SK-N-SH (cell line): ENCODE measurements at regions not wholly inside any gene's neighbourhood (a gene's known extent, or its start where the extent isn't known, plus 50 kb on each side); places are given as distances from the start of the nearest gene placed in this dataset.
"Not testable (repeated sequence)": the region's sequence is repeated elsewhere in the genome, so short reads cannot be mapped to it uniquely, and the experiment has no call there.

Experiments
- CTCF ChIA-PET: fragments of 300-600, 350-600 bp; formaldehyde crosslinking; extraction: SDS; loops from one replicate; lab custom pipeline; 2021; lab: Yijun Ruan, JAX
- POLR2A ChIA-PET: fragments of 350-600 bp; sonication (Branson Sonifier 250); formaldehyde crosslinking; extraction: SDS; loops from one replicate; lab custom pipeline; 2020; ENCODE audit warnings: antibody characterized with exemption, inconsistent platforms; lab: Yijun Ruan, JAX
- DNase-seq: peaks from one replicate; pipeline ENCODE4 v3.0.0; 2012
- H2AFZ ChIP-seq: fragments of 200-600 bp; sonication (generic); 2 replicates; pipeline ENCODE4 v1.8.1; 2016; ENCODE audit warnings: antibody characterized with exemption, mild to moderate bottlenecking, low read depth
- H3F3A ChIP-seq: fragments of 200-600 bp; sonication (generic); replicated peaks from 2 replicates; pipeline ENCODE3; 2016; ENCODE audit warnings: antibody characterized with exemption, mild to moderate bottlenecking; ENCODE audit not compliant: insufficient read depth
- H3K27ac ChIP-seq, 2 experiments: fragments of 200-500 bp in 1 of 2; fragments of 200-600 bp in 1 of 2; sonication (Bioruptor generic) in 1 of 2; sonication (generic), shearing (Covaris generic) in 1 of 2; 2 replicates each; pipeline versions ENCODE4 v1.5.1 to v1.6.1; 2014 to 2016; ENCODE audit warnings: low read depth in 2 of 2, inconsistent platforms in 1 of 2, low read length in 1 of 2, mild to moderate bottlenecking in 1 of 2, mixed read lengths in 1 of 2
- H3K27me3 ChIP-seq: fragments of 200-600 bp; sonication (generic), shearing (Covaris generic); 2 replicates; pipeline ENCODE4 v1.6.1; 2016; ENCODE audit warnings: mixed run types; ENCODE audit not compliant: insufficient read depth
- H3K36me3 ChIP-seq, 2 experiments: fragments of 200-500 bp in 1 of 2; fragments of 200-600 bp in 1 of 2; sonication (Bioruptor generic) in 1 of 2; sonication (generic) in 1 of 2; replicated peaks in 1 of 2; 2 replicates each; pipeline versions ENCODE3 to v1.5.1; 2014 to 2016; ENCODE audit warnings: low read length in 1 of 2, mild to moderate bottlenecking in 1 of 2; ENCODE audit not compliant: insufficient read depth in 2 of 2, control insufficient read depth in 1 of 2
- H3K4me1 ChIP-seq, 2 experiments: fragments of 200-500 bp in 1 of 2; fragments of 200-600 bp in 1 of 2; sonication (Bioruptor generic) in 1 of 2; sonication (generic), shearing (Covaris generic) in 1 of 2; 2 replicates each; pipeline versions ENCODE4 v1.5.1 to v1.6.1; 2014 to 2016; ENCODE audit warnings: low read depth in 1 of 2, low read length in 1 of 2, mixed run types in 1 of 2; ENCODE audit not compliant: insufficient read depth in 2 of 2, control insufficient read depth in 1 of 2
- H3K4me2 ChIP-seq: fragments of 200-600 bp; sonication (generic), shearing (Covaris generic); 2 replicates; pipeline ENCODE4 v1.6.1; 2017; ENCODE audit warnings: mixed run types
- H3K4me3 ChIP-seq, 2 experiments: fragments of 200-500 bp in 1 of 2; fragments of 200-600 bp in 1 of 2; sonication (Bioruptor generic) in 1 of 2; sonication (generic), shearing (Covaris generic) in 1 of 2; 2 replicates each; pipeline versions ENCODE4 v1.5.1 to v1.8.1; 2014 to 2016; ENCODE audit warnings: low read depth in 2 of 2, inconsistent platforms in 1 of 2, low read length in 1 of 2, mild to moderate bottlenecking in 1 of 2, mixed read lengths in 1 of 2, moderate library complexity in 1 of 2
- H3K79me2 ChIP-seq: fragments of 200-600 bp; sonication (generic); 2 replicates; pipeline ENCODE4 v1.8.1; 2017; ENCODE audit warnings: mild to moderate bottlenecking; ENCODE audit not compliant: insufficient read depth
- H3K9ac ChIP-seq: fragments of 200-600 bp; sonication (generic); 2 replicates; pipeline ENCODE4 v1.6.1; 2017; ENCODE audit warnings: mixed run types
- H3K9me2 ChIP-seq: fragments of 200-600 bp; sonication (generic); 2 replicates; pipeline ENCODE4 v1.6.1; 2017; ENCODE audit warnings: mixed run types
- H3K9me3 ChIP-seq: fragments of 200-600 bp; sonication (generic); 2 replicates; pipeline ENCODE4 v1.6.1; 2017; ENCODE audit warnings: mixed run types, mild to moderate bottlenecking, moderate library complexity
- H4K20me1 ChIP-seq: fragments of 200-600 bp; sonication (generic); 2 replicates; pipeline ENCODE4 v1.6.1; 2017; ENCODE audit warnings: mild to moderate bottlenecking, mixed run types; ENCODE audit not compliant: insufficient read depth
- CHD2 ChIP-seq: fragments of 150-350 bp; IDR thresholded peaks from 2 replicates; pipeline ENCODE4 v1.6.1; 2018; ENCODE audit warnings: low read length; ENCODE audit not compliant: partially characterized antibody
- EZH2phosphoT487 ChIP-seq: fragments of 200-600 bp; sonication (generic); IDR thresholded peaks from 2 replicates; pipeline ENCODE4 v1.6.1; 2017; ENCODE audit warnings: low read depth, mixed run types, mild to moderate bottlenecking, antibody characterized with exemption, moderate library complexity, borderline replicate concordance
- FOXJ3 ChIP-seq: sonication (generic); formaldehyde crosslinking; IDR thresholded peaks from 2 replicates; pipeline ENCODE4 v1.5.1; 2020; ENCODE audit warnings: mild to moderate bottlenecking, missing genetic modification reagents
- FOXM1 ChIP-seq: IDR thresholded peaks from 2 replicates; pipeline ENCODE4 v1.4.0; 2012; ENCODE audit warnings: low read depth, mild to moderate bottlenecking
- GATA2 ChIP-seq: sonication (generic); formaldehyde crosslinking; IDR thresholded peaks from 2 replicates; pipeline ENCODE4 v1.5.0; 2020; ENCODE audit warnings: mild to moderate bottlenecking, missing genetic modification reagents
- MEF2A ChIP-seq: IDR thresholded peaks from 2 replicates; pipeline ENCODE4 v1.4.0; 2012; ENCODE audit warnings: low read depth, borderline replicate concordance
- MXI1 ChIP-seq: IDR thresholded peaks from 2 replicates; pipeline ENCODE4 v1.6.1; 2012; ENCODE audit warnings: mild to moderate bottlenecking, low read depth, low read length, improper control_type of control experiment
- NRF1 ChIP-seq: IDR thresholded peaks from 2 replicates; pipeline ENCODE4 v1.6.1; 2012; ENCODE audit warnings: low read depth, mild to moderate bottlenecking, low read length
- POLR2AphosphoS5 ChIP-seq: IDR thresholded peaks from 2 replicates; pipeline ENCODE4 v1.6.1; 2012; ENCODE audit warnings: low read depth, low read length
- RAD21 ChIP-seq: IDR thresholded peaks from 2 replicates; pipeline ENCODE4 v1.6.1; 2012; ENCODE audit warnings: mild to moderate bottlenecking, low read length
- SIN3A ChIP-seq: IDR thresholded peaks from 2 replicates; pipeline ENCODE4 v1.6.1; 2012; ENCODE audit warnings: low read depth, mild to moderate bottlenecking, low read length, moderate library complexity, borderline replicate concordance
- TAF1 ChIP-seq: IDR thresholded peaks from 2 replicates; pipeline ENCODE4 v1.6.1; 2012; ENCODE audit warnings: low read depth, mild to moderate bottlenecking, low read length, moderate library complexity, borderline replicate concordance
- TCF12 ChIP-seq: IDR thresholded peaks from 2 replicates; pipeline ENCODE4 v1.4.0; 2012
- YY1 ChIP-seq: IDR thresholded peaks from 2 replicates; pipeline ENCODE4 v1.4.0; 2012; ENCODE audit warnings: low read depth, mild to moderate bottlenecking
- WGBS: methylation state at CpG from one replicate; pipeline ENCODE4 v1.1.6; 2017; ENCODE audit warnings: low lambda C conversion rate; 5-methylcytosine and 5-hydroxymethylcytosine counted together
- TF ChIP-seq, protein P1 (sequence below): fragments of 150-350 bp; IDR thresholded peaks from 2 replicates; pipeline ENCODE4 v1.6.1; 2017; ENCODE audit warnings: antibody characterized with exemption, low read length, low read depth, borderline replicate concordance
- TF ChIP-seq, protein P2 (sequence below): IDR thresholded peaks from 2 replicates; pipeline ENCODE4 v1.4.0; 2012; ENCODE audit warnings: low read depth
- TF ChIP-seq, protein P3 (sequence below): IDR thresholded peaks from 2 replicates; pipeline ENCODE4 v1.6.1; 2012; ENCODE audit warnings: mild to moderate bottlenecking, low read depth, low read length, moderate library complexity

DNA sequence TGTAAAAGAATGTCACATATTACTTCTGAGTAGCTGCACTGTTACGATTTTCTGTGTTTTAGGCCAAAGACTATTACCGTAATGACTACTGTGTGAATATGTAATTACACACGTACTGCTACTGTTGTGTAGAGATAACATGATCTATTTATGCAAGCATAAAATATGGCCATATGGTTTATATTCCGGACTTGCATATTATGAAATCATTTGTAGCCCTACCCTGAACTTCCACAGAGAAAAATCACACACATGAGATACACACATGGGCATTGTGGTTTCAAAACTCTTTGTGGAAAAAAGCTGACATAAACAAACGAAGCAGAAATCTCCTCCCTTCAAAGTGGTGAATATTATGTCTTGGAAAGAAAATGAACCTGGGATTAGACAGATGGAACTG lies 373.0 kb upstream of the ADAMTS5 start:
- CTCF ChIA-PET = no interaction called here

DNA sequence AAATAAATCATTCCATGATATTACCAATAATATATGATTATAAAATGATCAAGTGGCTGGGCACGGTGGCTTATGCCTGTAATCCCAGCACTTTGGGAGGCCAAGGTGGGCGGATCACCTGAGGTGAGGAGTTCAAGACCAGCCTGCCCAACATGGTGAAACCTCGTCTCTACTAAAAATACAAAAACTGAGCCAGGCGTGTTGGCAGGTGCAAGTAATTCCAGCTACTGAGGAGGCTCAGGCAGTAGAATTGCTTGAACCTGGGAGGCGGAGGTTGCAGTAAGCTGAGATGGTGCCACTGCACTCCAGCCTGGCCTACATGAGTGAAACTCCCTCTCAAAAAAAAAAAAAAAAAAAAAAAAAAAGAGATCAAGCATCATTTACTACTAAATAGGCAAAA lies 371.1 kb upstream of the ADAMTS5 start:
- H3K9me2 ChIP-seq, H3K27ac ChIP-seq, DNase-seq, H3F3A ChIP-seq, H3K27me3 ChIP-seq, H3K36me3 ChIP-seq, H3K4me2 ChIP-seq, H3K9me3 ChIP-seq, H3K4me3 ChIP-seq, H2AFZ ChIP-seq, H3K4me1 ChIP-seq, POLR2A ChIA-PET, CTCF ChIA-PET, H3K79me2 ChIP-seq, H4K20me1 ChIP-seq, H3K9ac ChIP-seq: not testable (repeated sequence)
- 75% methylated on average over 5 of the region's 5 CpGs for WGBS

More for the DNA sequence above, 373.0 kb upstream of the ADAMTS5 start:
- no peaks in the 10 kb centered on the region for H3K9me3 ChIP-seq
- H3K27ac ChIP-seq = no peak overlapping the region
- H2AFZ ChIP-seq = no peak overlapping the region
- H3K9me2 ChIP-seq = no peaks in the 10 kb centered on the region
- no peaks in the 10 kb centered on the region for H3K36me3 ChIP-seq
- no peaks in the 10 kb centered on the region for H3K27me3 ChIP-seq
- no peak overlapping the region for H3K4me2 ChIP-seq
- TF ChIP-seq SIN3A (no peak), YY1 (no peak), TAF1 (no peak), GATA2 (CRISPR knock-in tag) (peak; percentile 64), FOXM1 (no peak)
- TF ChIP-seq, protein P1, sequence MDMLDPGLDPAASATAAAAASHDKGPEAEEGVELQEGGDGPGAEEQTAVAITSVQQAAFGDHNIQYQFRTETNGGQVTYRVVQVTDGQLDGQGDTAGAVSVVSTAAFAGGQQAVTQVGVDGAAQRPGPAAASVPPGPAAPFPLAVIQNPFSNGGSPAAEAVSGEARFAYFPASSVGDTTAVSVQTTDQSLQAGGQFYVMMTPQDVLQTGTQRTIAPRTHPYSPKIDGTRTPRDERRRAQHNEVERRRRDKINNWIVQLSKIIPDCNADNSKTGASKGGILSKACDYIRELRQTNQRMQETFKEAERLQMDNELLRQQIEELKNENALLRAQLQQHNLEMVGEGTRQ = no peak
- H3K4me3 ChIP-seq = no peak overlapping the region
- peak; percentile 38 for DNase-seq
- no peak overlapping the region for H3K9ac ChIP-seq
- H3K79me2 ChIP-seq = no peaks in the 10 kb centered on the region
- no peaks in the 10 kb centered on the region; a peak in 1 of 4 replicates for H3K4me1 ChIP-seq
- 56% methylated on average over 5 of the region's 5 CpGs for WGBS
- POLR2A ChIA-PET = no interaction called here
- no peaks in the 10 kb centered on the region for H4K20me1 ChIP-seq
- no peaks in the 10 kb centered on the region for H3F3A ChIP-seq

DNA sequence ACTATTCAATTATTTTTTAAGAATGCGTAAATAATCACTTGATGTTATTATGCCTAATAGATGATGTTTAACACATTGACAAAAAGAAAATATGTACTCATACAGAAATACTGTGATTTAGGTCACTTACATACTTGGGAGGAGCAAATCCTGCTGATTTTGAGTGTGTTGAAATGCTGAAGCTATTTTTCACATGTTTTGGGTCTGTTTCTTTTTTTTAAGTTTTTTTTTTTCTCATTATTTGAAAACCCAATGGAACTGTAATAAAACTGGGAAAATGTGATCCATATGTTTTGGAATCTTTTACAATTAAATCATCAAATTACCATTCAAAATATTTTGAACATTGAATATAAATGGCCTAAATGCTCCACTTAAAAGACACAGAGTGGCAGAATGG lies 366.2 kb upstream of the ADAMTS5 start:
- Histone ChIP-seq H3K27ac (no peak overlapping the region), H3K4me1 (no peaks in the 10 kb centered on the region), H3F3A (no peaks in the 10 kb centered on the region), H3K36me3 (no peaks in the 10 kb centered on the region), H3K9ac (no peak overlapping the region), H3K27me3 (no peaks in the 10 kb centered on the region), H3K4me3 (no peak overlapping the region), H3K9me2 (no peaks in the 10 kb centered on the region), H2AFZ (no peak overlapping the region), H3K9me3 (no peaks in the 10 kb centered on the region; the same call in 1 of the 2 replicates), H3K79me2 (no peaks in the 10 kb centered on the region), H4K20me1 (no peaks in the 10 kb centered on the region), H3K4me2 (no peak overlapping the region)
- WGBS = 100% methylated on average over 1 of the region's 1 CpG
- no peak for TF ChIP-seq YY1
- TF ChIP-seq MEF2A = no peak
- no peak for TF ChIP-seq FOXJ3 (CRISPR knock-in tag)
- no peak for TF ChIP-seq POLR2AphosphoS5
- no peak for TF ChIP-seq SIN3A
- TF ChIP-seq FOXM1 = no peak
- TF ChIP-seq, protein P2, sequence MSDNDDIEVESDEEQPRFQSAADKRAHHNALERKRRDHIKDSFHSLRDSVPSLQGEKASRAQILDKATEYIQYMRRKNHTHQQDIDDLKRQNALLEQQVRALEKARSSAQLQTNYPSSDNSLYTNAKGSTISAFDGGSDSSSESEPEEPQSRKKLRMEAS = no peak
- TF ChIP-seq, protein P1 = no peak
- TF ChIP-seq EZH2phosphoT487 = no peak
- TF ChIP-seq, protein P3, sequence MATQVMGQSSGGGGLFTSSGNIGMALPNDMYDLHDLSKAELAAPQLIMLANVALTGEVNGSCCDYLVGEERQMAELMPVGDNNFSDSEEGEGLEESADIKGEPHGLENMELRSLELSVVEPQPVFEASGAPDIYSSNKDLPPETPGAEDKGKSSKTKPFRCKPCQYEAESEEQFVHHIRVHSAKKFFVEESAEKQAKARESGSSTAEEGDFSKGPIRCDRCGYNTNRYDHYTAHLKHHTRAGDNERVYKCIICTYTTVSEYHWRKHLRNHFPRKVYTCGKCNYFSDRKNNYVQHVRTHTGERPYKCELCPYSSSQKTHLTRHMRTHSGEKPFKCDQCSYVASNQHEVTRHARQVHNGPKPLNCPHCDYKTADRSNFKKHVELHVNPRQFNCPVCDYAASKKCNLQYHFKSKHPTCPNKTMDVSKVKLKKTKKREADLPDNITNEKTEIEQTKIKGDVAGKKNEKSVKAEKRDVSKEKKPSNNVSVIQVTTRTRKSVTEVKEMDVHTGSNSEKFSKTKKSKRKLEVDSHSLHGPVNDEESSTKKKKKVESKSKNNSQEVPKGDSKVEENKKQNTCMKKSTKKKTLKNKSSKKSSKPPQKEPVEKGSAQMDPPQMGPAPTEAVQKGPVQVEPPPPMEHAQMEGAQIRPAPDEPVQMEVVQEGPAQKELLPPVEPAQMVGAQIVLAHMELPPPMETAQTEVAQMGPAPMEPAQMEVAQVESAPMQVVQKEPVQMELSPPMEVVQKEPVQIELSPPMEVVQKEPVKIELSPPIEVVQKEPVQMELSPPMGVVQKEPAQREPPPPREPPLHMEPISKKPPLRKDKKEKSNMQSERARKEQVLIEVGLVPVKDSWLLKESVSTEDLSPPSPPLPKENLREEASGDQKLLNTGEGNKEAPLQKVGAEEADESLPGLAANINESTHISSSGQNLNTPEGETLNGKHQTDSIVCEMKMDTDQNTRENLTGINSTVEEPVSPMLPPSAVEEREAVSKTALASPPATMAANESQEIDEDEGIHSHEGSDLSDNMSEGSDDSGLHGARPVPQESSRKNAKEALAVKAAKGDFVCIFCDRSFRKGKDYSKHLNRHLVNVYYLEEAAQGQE = no peak
- no peak for TF ChIP-seq RAD21
- no peak for TF ChIP-seq TCF12
- no peak for TF ChIP-seq TAF1
- TF ChIP-seq MXI1 = no peak
- no peak for TF ChIP-seq CHD2
- TF ChIP-seq NRF1 = no peak
- ChIA-PET POLR2A (no interaction called here), CTCF (interaction anchor here (0.6 kb wide), 1 partner anchor 482 kb away, joined by 3 read pairs; no protein-coding TSS in a partner anchor)
- no peak for DNase-seq
